SIG-M5 treated with dmso at 0.1 percent for 504 hours (cell line): ENCODE measurements at regions not wholly inside any gene's neighbourhood (a gene's known extent, or its start where the extent isn't known, plus 50 kb on each side); places are given as distances from the start of the nearest gene placed in this dataset.
A peak's percentile ranks its signal among the peaks of the same experiment; 100 is the strongest.

ENCODE experiments used
- DNase-seq: peaks from one replicate; lab custom pipeline; 2025; ENCODE audit not compliant: unreplicated experiment; lab: John Stamatoyannopoulos, UW

DNA sequence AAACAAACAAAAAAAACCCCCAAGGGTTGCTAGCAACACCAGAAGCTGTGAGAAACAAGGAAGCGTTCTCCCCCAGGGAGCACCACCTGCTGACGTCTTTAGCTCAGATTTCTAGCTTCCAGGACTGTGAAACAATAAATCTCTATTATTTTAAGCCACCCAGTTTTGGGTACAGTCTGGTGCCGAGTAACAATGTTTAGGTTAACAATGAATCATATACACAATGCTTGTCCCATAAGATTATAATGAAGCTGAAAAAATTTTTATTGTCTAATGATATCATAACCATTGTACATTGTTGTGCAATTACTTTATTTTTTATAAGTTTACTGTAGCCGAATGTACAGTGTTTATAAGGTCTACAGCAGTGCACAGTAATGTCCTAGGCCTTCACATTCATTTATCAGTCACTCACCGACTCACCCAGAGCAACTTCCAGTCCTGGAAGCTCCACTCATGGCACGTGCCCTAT is 72.1 kb upstream of the CAB39 start:
- no peak for DNase-seq

DNA sequence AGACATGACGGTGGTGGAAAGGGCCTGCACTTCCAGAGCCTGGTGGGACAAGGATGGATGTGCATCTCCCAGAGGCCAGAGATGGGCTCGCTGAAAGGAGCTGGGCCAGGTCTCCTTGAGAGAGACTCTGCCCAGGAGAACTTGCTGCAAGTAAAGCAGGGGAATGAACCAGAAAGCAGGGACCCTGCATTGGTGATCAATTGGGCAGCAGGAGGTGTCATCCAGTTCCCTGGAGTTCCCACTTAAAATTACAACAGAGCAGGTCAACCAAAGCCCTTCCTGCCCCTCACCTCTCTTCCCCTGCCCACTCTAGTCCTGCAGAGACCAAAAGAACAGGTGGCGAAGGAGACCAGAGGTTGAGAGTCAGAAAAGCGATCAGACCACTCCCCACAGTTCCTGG is 69.7 kb upstream of the CAB39 start:
- DNase-seq, result no peak

DNA sequence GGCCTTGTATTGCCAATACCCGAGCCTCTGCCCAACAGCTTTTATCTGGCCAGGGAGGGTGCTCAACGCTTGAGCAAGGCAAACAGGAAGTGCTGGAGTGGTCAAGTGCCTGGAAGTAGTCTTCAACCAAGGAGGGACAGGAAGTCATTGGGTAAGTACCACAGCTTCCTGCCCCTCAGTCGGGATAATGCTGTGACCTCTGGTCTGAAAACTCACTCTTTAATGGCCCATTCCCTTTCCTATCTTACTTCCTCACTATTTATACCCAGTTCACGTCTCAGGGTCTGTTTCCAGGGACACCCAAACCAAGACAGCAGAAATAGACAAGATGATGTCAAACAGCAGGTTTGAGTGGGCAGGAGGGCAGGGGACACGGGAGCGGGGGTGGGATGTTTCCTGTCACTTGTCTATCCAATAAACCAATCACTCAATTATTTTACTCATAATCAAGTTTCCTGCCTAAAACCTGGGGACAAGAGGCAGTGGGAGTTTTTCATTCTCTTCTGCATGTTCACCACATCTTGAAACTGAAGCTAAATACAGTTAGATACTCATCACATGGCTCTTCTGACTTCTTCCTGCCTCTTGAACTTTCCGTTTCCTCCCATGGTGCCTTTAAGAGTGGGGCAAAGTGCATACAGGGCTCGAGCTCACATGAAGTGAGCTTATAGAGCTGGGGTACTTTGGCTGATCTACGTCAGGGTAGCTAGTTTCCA is 68.9 kb upstream of the CAB39 start:
- no peak for DNase-seq

DNA sequence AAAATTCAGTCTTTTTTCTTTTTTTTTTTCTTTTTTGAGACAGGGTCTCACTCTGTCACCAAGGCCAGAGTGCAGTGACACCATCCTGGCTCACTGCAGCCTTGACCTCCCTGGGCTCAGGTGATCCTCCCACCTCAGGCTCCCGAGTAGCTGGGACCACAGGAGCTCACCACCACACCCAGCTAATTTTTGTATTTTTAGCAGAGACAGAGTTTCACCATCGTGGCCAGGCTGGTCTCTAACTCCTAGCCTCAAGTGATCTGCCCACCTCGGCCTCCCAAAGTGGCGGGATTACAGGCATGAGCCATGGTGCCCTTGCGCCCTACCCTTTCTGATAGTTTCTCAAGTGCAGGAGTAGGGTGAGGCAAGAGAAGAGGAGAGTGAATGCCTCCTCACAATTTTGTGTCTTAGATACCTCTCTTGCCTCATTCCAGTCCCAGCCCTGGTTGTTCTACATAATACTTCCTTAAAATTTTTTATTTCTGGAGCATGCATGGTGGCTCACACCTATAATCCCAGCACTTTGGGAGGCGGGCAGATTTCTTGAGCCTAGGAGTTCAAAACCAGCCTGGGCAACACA is 68.2 kb upstream of the CAB39 start:
- no peak for DNase-seq

DNA sequence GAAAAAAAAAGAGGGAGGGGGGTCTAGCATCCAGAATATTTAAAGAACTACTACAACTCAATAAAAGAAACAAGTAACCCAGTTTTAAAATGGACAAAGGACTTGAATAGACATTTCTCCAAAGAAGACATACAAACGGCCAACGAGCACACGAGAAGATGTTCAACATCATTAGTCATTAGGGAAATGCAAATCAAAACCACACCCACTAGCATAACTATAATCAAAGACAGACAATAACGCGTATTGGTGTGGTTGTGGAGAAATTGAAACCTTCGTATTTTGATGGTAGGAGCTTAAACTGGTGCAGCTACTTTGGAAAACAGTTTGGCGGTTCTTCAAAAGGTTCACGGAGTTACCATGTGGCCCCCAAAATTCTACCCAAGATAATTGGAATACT is 64.3 kb upstream of the CAB39 start:
- DNase-seq, result no peak

DNA sequence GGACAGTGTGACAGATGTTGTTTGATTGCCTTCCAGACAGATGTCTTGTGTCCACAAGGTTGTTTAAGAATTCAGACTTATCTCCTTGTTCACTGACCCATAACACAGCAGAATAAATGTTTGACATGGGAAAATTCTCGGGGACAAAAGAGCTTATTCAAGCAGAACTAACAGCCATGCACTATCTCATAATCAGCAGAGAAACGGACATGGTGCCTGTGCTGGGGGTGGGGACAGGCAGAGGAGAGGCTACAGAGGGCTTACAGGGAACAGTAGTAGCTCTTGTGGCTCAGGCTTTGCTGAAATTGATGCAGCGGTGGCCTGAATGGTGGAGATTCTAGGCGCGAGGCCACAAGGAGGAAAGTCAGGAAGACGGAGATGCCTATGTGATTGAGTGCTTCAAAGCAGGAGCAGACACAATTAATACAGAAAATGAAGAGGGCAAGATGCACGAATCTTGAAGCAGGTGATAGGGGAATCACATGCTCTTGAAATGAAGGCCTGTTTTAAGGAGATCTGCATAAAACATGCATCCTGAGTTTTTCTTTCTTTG is 62.0 kb upstream of the CAB39 start:
- no peak for DNase-seq

DNA sequence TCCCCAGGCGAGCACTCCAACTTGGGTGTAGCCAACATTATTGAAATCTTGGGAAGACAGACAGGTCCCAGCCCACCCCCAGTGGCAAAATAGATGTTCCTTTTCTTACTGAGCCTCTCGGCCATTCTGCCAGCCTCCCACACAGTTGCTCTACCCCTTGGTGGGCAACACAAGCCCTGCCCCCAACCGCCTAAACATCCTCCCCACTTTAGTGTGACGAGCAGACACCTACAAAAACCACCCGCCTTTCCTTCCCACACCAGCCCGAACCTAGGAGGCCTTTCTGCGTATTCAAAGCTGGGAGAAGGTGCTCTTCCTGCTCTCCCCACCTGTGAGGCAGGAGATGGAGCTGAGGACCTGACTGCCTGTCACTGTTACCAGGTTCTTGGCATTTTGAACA is 58.6 kb upstream of the CAB39 start:
- no peak for DNase-seq

GRCh38 chr2:230657462-230657861 is 55.2 kb upstream of the CAB39 start:
- no peak for DNase-seq

GRCh38 chr2:230657906-230658305 is 54.7 kb upstream of the CAB39 start:
- DNase-seq, result no peak

DNA sequence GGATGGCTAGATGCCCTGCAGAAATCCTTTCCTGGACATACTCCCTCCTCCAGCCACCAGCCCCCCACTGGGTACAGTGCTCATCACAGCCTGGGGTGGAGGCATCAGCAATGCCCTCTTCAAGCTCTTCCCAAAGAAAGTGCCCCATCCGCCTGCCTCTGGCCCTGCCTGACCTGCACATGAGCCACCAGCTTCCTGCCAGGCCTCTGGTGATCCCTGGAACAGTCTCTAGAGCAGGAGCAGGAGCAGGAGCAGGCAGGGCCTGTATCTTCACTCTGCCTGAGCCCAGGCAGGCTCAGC is 54.1 kb upstream of the CAB39 start:
- DNase-seq, result no peak

GRCh38 chr2:230658877-230659652 is 53.6 kb upstream of the CAB39 start:
- DNase-seq, result no peak

- DNase-seq, result peak; percentile 49
These were observed 52.2 kb upstream of the CAB39 start for GRCh38 chr2:230660294-230661060.

DNA sequence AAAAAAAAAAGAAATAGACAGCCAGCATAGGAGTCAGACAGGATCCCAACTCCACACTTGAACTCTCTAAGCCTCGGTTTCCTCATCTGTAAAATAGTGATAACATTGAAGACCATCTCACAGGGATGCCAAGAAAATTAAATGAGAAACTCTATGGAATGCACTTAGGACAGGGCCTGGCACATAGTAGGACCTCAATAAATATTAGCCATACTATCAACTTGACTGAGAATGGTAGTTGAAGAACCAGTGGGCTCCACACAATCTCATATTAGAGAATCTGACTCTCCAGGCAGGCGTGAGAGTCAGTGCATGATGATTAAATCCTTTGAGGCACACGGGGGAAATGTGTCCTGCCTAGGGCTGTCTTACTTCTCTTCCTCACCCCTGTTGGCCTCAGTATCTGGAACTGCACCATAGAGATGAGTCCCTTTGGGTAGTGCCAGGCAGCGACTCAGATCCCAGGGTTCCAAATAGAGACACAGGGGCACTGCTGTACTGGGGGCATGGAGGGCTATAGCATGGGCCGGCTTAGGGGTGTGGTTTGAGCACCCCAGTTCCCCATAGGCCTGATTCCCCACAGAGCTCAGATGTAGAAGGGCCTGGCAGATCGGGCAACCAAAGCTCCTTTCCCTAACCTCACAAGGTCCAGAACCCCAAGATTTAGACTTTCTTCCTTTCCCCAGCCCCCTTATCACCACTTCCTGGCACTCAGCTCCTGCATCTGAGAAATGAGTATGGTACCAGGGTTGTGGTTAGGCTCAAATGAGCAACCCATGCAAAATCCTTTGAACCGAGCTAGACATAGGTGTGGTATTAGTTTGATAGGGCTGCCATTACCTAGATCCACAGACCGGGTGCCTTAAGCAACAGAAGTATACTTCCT is 51.3 kb upstream of the CAB39 start:
- DNase-seq, result no peak
